ENCODE measurements at regions not wholly inside any gene's neighbourhood (a gene's known extent, or its start where the extent isn't known, plus 50 kb on each side); places are given as distances from the start of the nearest gene placed in this dataset.

DNA sequence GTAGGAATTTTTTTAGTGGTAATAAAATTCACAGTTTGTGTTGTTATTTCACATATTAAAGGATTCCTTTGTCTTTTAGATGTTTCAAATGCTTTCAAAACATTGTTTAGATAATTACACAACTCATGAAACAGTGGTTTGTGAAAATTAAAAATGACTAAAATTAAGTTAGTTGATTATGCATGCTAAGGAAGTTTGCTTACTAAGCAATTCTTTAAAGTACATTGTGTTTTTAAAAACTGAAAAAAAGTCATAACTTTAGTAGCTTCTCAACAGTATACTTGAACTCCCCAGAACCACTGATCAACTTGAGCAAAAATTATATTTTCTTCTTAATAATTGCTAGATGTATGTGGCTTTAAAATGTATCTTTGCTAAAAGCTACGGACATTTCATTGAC lies 298.4 kb upstream of the MC4R start:
- in situ Hi-C loops (cut with MboI; ENCODE audit: low pct_unique_long_range_greater_than_20kb, low sequenced_read_pairs, unreplicated experiment): no loop called here
- DNase-seq (ENCODE audit: low spot score): no peak
- TF ChIP-seq, protein P1, sequence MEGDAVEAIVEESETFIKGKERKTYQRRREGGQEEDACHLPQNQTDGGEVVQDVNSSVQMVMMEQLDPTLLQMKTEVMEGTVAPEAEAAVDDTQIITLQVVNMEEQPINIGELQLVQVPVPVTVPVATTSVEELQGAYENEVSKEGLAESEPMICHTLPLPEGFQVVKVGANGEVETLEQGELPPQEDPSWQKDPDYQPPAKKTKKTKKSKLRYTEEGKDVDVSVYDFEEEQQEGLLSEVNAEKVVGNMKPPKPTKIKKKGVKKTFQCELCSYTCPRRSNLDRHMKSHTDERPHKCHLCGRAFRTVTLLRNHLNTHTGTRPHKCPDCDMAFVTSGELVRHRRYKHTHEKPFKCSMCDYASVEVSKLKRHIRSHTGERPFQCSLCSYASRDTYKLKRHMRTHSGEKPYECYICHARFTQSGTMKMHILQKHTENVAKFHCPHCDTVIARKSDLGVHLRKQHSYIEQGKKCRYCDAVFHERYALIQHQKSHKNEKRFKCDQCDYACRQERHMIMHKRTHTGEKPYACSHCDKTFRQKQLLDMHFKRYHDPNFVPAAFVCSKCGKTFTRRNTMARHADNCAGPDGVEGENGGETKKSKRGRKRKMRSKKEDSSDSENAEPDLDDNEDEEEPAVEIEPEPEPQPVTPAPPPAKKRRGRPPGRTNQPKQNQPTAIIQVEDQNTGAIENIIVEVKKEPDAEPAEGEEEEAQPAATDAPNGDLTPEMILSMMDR (IDR thresholded peaks at IDR 0.05; ENCODE audit: extremely low read depth, insufficient read depth, missing control alignments): no peak

DNA sequence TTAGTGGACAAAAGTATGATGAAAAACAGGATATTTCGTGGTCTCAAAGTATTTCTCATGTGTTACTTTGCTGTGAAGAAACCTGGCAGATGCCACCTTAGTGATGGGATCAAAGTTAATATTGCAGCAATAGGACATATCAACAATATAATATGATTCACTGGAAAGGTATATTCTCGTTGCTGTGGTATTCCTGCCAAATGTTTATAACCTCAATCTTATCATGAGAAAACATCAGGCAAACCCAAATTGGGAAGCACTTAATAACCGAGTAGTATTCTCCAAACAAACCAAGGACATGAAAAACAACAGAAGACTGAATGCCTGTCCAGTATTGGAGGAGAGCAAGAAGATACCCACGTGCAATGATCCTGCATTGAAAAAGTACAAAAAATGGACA lies 302.6 kb upstream of the MC4R start:
- in situ Hi-C loops (cut with MboI; ENCODE audit: low pct_unique_long_range_greater_than_20kb, low sequenced_read_pairs, unreplicated experiment): no loop called here
- no peak for DNase-seq (ENCODE audit: low spot score)
- TF ChIP-seq, protein P1 (IDR thresholded peaks at IDR 0.05; ENCODE audit: extremely low read depth, insufficient read depth, missing control alignments): no peak

DNA sequence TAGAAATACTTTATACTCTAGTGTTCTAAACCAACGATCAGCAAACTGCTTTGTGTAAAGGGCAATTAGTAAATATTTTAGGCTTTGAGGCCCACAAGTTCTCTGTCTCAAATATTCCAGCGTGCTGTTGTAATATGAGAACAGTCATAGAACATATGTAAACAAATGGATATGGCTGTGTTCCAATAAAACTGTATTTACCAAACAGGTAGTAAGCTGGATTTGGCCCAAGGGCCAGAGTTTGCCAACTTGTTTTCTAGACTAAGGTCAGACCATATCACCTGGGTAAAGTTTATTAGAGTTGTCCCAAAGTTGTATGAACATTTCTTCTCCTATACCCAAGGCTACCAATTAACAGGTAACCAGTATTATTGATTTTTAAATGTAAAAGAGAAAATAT lies 303.2 kb upstream of the MC4R start:
- TF ChIP-seq, protein P1 (IDR thresholded peaks at IDR 0.05; ENCODE audit: extremely low read depth, insufficient read depth, missing control alignments): no peak
- in situ Hi-C loops (cut with MboI; ENCODE audit: low pct_unique_long_range_greater_than_20kb, low sequenced_read_pairs, unreplicated experiment): no loop called here
- DNase-seq (ENCODE audit: low spot score): no peak

DNA sequence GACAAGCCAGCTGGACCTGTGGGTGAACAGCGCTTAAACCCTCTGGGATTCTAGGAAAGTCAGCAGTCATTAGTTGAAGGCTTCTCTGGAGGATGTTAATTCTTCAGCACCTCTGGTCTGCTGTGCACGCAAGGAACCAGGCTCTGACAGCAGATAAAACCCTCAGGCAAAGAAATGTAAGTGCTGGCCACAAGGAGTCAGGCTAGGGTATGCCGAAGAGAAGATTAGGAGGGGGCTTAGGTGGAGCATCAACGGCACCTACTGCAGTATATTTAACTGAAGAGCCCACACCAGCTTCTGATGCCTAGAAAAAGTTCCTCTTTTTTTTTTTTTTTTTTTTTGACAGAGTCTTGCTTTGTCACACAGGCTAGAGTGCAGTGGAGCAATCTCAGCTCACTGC lies 304.2 kb upstream of the MC4R start:
- DNase-seq (ENCODE audit: low spot score): no peak
- TF ChIP-seq, protein P1 (IDR thresholded peaks at IDR 0.05; ENCODE audit: extremely low read depth, insufficient read depth, missing control alignments): no peak
- in situ Hi-C loops (cut with MboI; ENCODE audit: low pct_unique_long_range_greater_than_20kb, low sequenced_read_pairs, unreplicated experiment): no loop called here

DNA sequence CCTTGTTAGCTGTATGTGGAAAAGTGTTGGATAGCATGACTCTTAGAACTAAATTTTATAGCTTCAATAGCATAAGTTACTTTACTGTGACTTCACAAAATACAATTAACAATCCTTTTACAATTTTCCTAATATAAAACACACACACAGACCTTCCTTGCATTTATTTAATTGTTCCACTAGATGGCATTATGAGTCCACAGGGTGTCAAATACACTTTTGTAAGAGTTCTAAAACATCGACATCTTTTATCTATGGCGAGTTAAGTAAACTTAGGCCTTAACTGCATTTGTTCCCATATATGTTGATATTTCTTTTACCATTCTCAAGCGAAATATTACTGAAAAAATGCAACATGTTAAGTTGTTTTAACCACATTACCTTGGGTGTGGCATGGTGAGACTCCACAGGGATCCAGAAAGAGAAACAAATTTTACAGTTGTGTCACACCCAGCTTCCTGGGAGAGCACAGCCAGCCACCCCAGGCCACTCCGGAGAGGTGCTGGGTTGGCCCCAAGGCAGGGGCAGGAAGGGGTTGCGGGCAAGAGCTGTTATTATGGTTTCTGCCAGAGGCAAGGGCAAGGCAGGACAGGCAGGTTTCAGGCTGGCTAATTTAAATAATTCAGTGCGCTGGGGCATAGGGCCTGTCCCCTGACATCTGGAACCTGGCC lies 312.4 kb upstream of the MC4R start:
- no peak for DNase-seq (ENCODE audit: low spot score)
- TF ChIP-seq, protein P1 (IDR thresholded peaks at IDR 0.05; ENCODE audit: extremely low read depth, insufficient read depth, missing control alignments): peak; percentile 59
- in situ Hi-C loops (cut with MboI; ENCODE audit: low pct_unique_long_range_greater_than_20kb, low sequenced_read_pairs, unreplicated experiment): no loop called here

DNA sequence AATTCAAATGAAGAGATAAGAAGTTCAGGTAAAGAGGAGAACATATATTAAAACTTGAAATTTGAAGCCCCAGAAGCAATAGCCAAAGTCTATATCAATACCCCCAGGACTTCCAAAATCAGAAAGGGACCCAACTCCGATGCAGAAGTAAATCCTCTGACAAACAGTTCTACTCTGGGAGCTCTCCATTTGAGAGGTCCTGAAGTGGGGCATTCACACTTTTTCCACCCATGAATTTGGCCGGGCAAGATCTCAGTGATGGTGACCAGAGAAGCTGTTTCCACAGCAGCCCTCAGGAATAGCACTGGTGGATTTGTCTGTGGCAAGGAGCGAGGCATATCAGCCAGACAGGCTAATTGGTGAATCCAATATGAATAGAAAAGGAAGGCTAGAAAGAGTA lies 313.6 kb upstream of the MC4R start:
- in situ Hi-C loops (cut with MboI; ENCODE audit: low pct_unique_long_range_greater_than_20kb, low sequenced_read_pairs, unreplicated experiment): no loop called here
- TF ChIP-seq, protein P1 (IDR thresholded peaks at IDR 0.05; ENCODE audit: extremely low read depth, insufficient read depth, missing control alignments): no peak
- DNase-seq (ENCODE audit: low spot score): no peak

Measured in GM13977 (cell line).